ENCODE measurements at regions not wholly inside any gene's neighbourhood (a gene's known extent, or its start where the extent isn't known, plus 50 kb on each side); places are given as distances from the start of the nearest gene placed in this dataset.
"Not testable (repeated sequence)": the region's sequence is repeated elsewhere in the genome, so short reads cannot be mapped to it uniquely, and the experiment has no call there.

DNA sequence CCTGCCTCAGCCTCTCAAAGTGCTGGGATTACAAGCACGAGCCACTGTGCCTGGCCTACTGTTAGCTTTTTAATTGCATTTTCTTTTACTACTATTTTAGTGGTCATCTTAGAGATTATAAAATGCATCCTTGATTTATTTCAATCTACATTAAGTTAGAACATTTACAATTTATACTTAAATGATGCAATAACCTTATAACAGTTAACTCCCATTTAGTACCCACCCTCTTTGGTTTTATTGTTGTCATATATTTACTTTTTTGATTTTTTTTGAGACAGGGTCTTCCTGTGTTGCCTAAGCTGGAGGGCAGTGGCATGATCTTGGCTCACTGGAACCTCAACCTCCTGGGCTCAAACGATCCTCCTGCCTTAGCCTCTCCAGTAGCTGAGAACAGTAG is 77.3 kb downstream of the PPCDC start:
- DNase-seq (ENCODE audit: low spot score) = no peak
- Mint-ChIP-seq H3K9me3 (no peaks in the 10 kb centered on the region), H3K27ac (no peak overlapping the region), H3K36me3 (ENCODE audit: low read depth) (peaks cover 2% of the 10 kb centered on the region), H3K27me3 (ENCODE audit: low read depth) (no peaks in the 10 kb centered on the region), H3K4me1 (ENCODE audit: low read depth) (peaks cover 16% of the 10 kb centered on the region), H3K4me3 (ENCODE audit: low read depth) (no peak overlapping the region)
- intact Hi-C loops (cut with micrococcal nuclease) = no loop called here

DNA sequence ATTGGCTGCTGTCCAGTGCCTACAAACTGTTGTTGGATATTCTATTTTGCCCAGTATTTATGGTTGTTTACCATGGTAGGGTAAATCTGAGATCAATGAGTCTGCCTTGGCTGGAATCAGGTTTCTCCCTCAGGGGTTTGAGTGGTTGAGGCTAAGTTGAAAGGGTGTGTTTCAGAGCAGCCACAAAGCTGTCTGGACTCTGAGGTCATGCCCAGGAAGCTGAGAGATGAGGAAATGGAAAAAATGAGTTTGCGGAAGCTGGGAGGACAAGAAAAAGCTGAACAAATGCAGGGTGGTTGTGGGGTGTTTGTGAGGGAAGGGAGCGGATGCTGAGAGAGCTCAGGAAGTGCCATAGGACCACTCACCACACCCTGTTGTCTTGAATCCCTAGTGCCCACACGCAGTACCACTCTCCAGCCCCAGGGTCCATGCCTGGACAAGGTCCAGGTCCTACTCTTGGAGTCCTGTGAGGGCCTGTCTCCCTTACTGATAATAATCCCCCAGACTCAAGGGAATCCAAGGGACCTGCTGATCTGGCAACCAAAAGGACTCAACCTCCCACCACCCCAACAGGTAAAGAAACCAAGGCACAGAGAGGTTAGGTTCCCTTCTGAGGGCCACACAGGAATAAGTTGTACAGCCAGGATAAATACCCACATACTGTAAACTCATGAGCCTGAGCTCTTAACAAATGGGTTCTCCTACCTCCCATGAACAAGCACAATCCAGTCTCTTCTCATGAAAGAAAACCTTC is 81.6 kb downstream of the PPCDC start:
- no peaks in the 10 kb centered on the region for H3K9me3 Mint-ChIP-seq
- DNase-seq (ENCODE audit: low spot score) = peak; percentile 59
- H3K4me1 Mint-ChIP-seq (ENCODE audit: low read depth) = peaks cover 43% of the 10 kb centered on the region
- peak overlapping the region; percentile 84 for H3K27ac Mint-ChIP-seq
- peaks cover 2% of the 10 kb centered on the region for H3K36me3 Mint-ChIP-seq (ENCODE audit: low read depth)
- intact Hi-C loops (cut with micrococcal nuclease) = loop anchor here (2.0 kb wide), 1 partner anchor 38 kb away; no protein-coding TSS in a partner anchor
- no peak overlapping the region for H3K4me3 Mint-ChIP-seq (ENCODE audit: low read depth)
- no peaks in the 10 kb centered on the region for H3K27me3 Mint-ChIP-seq (ENCODE audit: low read depth)

GRCh38 chr15:75107516-75107907 is 84.1 kb downstream of the PPCDC start:
- intact Hi-C loops (cut with micrococcal nuclease) = no loop called here
- Mint-ChIP-seq H3K9me3 (peaks cover 1% of the 10 kb centered on the region), H3K4me3 (ENCODE audit: low read depth) (no peak overlapping the region), H3K27ac (peak overlapping the region; percentile 81), H3K4me1 (ENCODE audit: low read depth) (peaks cover 58% of the 10 kb centered on the region), H3K36me3 (ENCODE audit: low read depth) (peaks cover 8% of the 10 kb centered on the region), H3K27me3 (ENCODE audit: low read depth) (no peaks in the 10 kb centered on the region)
- DNase-seq (ENCODE audit: low spot score) = no peak

DNA sequence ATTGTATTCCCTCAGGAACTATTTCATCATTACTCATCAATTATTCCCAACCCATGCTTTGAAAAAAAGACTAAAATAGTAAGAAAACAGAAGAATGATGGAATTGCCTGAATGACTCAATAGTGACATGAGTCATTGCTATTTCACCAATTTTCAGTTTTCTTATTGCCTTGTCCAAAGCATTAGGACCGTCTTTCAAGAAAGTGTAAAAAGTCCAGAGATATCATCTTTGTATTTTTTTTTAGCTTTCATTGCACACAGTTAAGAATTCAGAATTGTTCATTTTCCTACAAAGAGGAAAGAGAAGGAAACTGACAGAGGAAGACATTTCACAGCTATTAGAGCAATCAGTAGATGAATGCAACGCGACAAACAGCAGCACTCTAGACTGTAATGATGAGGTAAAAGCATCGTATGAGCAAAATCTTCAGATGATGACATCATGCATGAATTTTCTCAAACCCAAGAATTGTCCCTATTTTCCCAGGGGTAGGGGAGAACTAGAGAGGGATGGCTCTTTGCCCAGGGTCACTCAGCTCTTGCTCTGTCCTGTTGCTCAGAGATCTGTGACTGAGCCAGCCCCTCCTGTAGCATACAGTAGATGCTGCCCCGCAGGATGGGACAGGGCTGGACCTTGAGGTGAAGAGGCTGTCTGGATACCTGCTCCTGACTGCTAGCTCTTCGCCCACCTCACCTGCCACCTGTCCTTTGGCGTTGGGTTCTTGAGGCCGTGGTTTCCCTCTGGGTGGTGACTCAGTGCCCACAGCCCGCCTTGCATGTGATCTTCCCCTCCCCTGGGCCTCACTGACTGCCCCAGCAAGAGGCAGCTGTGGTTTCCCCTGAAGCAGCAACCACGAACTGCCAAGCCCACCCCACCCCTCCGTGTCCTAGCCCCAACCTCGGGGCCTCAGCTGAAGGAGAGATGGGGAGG is 84.8 kb downstream of the PPCDC start:
- peaks cover 14% of the 10 kb centered on the region for H3K36me3 Mint-ChIP-seq (ENCODE audit: low read depth)
- H3K27me3 Mint-ChIP-seq (ENCODE audit: low read depth) = no peaks in the 10 kb centered on the region
- intact Hi-C loops (cut with micrococcal nuclease) = loop anchor here (1.0 kb wide), 5 partner anchors 23 to 94 kb away; no protein-coding TSS in a partner anchor
- peak; percentile 81 for DNase-seq (ENCODE audit: low spot score)
- peaks cover 8% of the 10 kb centered on the region for H3K9me3 Mint-ChIP-seq
- H3K4me1 Mint-ChIP-seq (ENCODE audit: low read depth) = peaks cover 64% of the 10 kb centered on the region
- peak overlapping the region; percentile 38 for H3K4me3 Mint-ChIP-seq (ENCODE audit: low read depth)
- peak overlapping the region; percentile 81 for H3K27ac Mint-ChIP-seq

GRCh38 chr15:75109021-75109735 is 85.8 kb downstream of the PPCDC start:
- H3K36me3 Mint-ChIP-seq (ENCODE audit: low read depth) = peaks cover 23% of the 10 kb centered on the region
- H3K9me3 Mint-ChIP-seq = peaks cover 16% of the 10 kb centered on the region
- no peaks in the 10 kb centered on the region for H3K27me3 Mint-ChIP-seq (ENCODE audit: low read depth)
- intact Hi-C loops (cut with micrococcal nuclease) = no loop called here
- H3K4me3 Mint-ChIP-seq (ENCODE audit: low read depth) = no peak overlapping the region
- peaks cover 66% of the 10 kb centered on the region for H3K4me1 Mint-ChIP-seq (ENCODE audit: low read depth)
- no peak for DNase-seq (ENCODE audit: low spot score)
- peak overlapping the region; percentile 81 for H3K27ac Mint-ChIP-seq

- Mint-ChIP-seq H3K4me1 (ENCODE audit: low read depth) (peaks cover 67% of the 10 kb centered on the region), H3K36me3 (ENCODE audit: low read depth) (peaks cover 26% of the 10 kb centered on the region), H3K9me3 (peaks cover 19% of the 10 kb centered on the region), H3K4me3 (ENCODE audit: low read depth) (no peak overlapping the region), H3K27me3 (ENCODE audit: low read depth) (no peaks in the 10 kb centered on the region), H3K27ac (peak overlapping the region; percentile 46)
- DNase-seq (ENCODE audit: low spot score) = no peak
- intact Hi-C loops (cut with micrococcal nuclease) = no loop called here
These were observed 86.3 kb downstream of the PPCDC start for GRCh38 chr15:75109736-75110130.

DNA sequence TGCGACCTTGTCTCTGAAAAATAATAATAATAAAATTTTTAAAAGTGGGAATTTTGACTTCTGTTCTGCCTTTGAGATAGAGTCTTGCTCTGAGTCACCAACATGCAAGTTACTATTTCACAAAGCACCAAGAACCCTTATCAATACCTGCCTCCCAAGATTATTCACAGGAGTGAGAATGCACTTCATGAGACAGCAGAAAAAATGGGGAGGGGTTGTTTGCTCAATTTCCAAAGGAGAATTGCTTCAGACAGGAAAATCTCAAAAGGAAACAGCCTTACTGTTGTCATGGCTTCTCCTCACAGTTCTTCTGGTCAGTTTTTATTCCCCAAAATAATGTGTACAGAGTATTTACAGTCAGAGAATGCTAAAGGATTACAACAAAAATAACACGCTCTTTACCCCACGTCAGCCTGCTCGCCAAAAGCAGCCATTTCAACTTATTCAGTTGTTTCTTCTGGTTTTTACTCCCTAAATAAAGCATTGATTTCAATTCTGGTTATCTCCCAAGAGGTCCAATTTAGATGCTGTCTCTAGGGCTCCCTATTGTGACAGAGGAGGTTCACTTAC is 89.0 kb downstream of the PPCDC start:
- intact Hi-C loops (cut with micrococcal nuclease) = no loop called here
- H3K4me1 Mint-ChIP-seq (ENCODE audit: low read depth) = peaks cover 52% of the 10 kb centered on the region
- DNase-seq (ENCODE audit: low spot score) = no peak
- H3K4me3 Mint-ChIP-seq (ENCODE audit: low read depth) = no peak overlapping the region
- peak overlapping the region; percentile 64 for H3K27ac Mint-ChIP-seq
- peaks cover 29% of the 10 kb centered on the region for H3K36me3 Mint-ChIP-seq (ENCODE audit: low read depth)
- H3K9me3 Mint-ChIP-seq = peaks cover 23% of the 10 kb centered on the region
- no peaks in the 10 kb centered on the region for H3K27me3 Mint-ChIP-seq (ENCODE audit: low read depth)

- intact Hi-C loops (cut with micrococcal nuclease) = no loop called here
These were observed 88.7 kb upstream of the C15orf39 start for GRCh38 chr15:75112848-75113492.

GRCh38 chr15:75114327-75114726 is 87.4 kb upstream of the C15orf39 start:
- H3K9me3 Mint-ChIP-seq = peaks cover 23% of the 10 kb centered on the region
- DNase-seq (ENCODE audit: low spot score) = no peak
- no peak overlapping the region for H3K4me3 Mint-ChIP-seq (ENCODE audit: low read depth)
- intact Hi-C loops (cut with micrococcal nuclease) = no loop called here
- peaks cover 35% of the 10 kb centered on the region for H3K36me3 Mint-ChIP-seq (ENCODE audit: low read depth)
- no peak overlapping the region for H3K27ac Mint-ChIP-seq
- H3K4me1 Mint-ChIP-seq (ENCODE audit: low read depth) = peaks cover 36% of the 10 kb centered on the region
- H3K27me3 Mint-ChIP-seq (ENCODE audit: low read depth) = peaks cover 3% of the 10 kb centered on the region

More at GRCh38 chr15:75112848-75113492, 88.7 kb upstream of the C15orf39 start:
- peaks cover 32% of the 10 kb centered on the region for H3K36me3 Mint-ChIP-seq (ENCODE audit: low read depth)
- H3K27me3 Mint-ChIP-seq (ENCODE audit: low read depth) = peaks cover 1% of the 10 kb centered on the region
- peaks cover 23% of the 10 kb centered on the region for H3K9me3 Mint-ChIP-seq
- DNase-seq (ENCODE audit: low spot score) = no peak
- H3K27ac Mint-ChIP-seq = peak overlapping the region; percentile 64
- H3K4me3 Mint-ChIP-seq (ENCODE audit: low read depth) = no peak overlapping the region
- H3K4me1 Mint-ChIP-seq (ENCODE audit: low read depth) = peaks cover 48% of the 10 kb centered on the region

DNA sequence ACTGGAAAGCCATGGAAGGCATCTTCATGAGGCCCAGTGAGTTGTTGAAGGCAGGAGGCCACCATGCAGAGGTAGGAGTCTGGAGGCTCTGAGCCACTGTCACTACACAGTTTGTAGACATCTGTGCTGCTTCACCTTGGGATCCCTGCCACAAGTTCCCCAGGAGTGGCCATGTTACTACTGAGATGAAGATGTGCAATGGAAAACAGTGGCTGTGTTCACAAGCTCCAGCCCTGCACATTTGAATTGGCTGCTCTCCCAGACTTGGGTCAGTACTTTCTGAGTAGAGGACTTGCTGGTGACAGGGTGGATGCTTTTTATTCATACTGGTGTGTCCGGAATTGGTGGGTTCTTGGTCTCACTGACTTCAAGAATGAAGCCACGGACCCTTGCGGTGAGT is 86.9 kb upstream of the C15orf39 start:
- Mint-ChIP-seq H3K27me3 (ENCODE audit: low read depth) (peaks cover 3% of the 10 kb centered on the region), H3K4me1 (ENCODE audit: low read depth) (peaks cover 33% of the 10 kb centered on the region), H3K9me3 (peaks cover 23% of the 10 kb centered on the region), H3K4me3 (ENCODE audit: low read depth) (no peak overlapping the region), H3K27ac (no peak overlapping the region), H3K36me3 (ENCODE audit: low read depth) (peaks cover 35% of the 10 kb centered on the region)
- intact Hi-C loops (cut with micrococcal nuclease) = no loop called here
- DNase-seq (ENCODE audit: low spot score) = no peak

GRCh38 chr15:75115411-75115913 is 86.2 kb upstream of the C15orf39 start:
- Mint-ChIP-seq H3K9me3 (peaks cover 23% of the 10 kb centered on the region), H3K36me3 (ENCODE audit: low read depth) (peaks cover 35% of the 10 kb centered on the region), H3K4me1 (ENCODE audit: low read depth) (peaks cover 27% of the 10 kb centered on the region)
- DNase-seq (ENCODE audit: low spot score); H3K4me3 Mint-ChIP-seq (ENCODE audit: low read depth); intact Hi-C loops (cut with micrococcal nuclease); H3K27ac Mint-ChIP-seq; H3K27me3 Mint-ChIP-seq (ENCODE audit: low read depth): not testable (repeated sequence)

- Mint-ChIP-seq H3K36me3 (ENCODE audit: low read depth) (peaks cover 32% of the 10 kb centered on the region), H3K9me3 (peaks cover 23% of the 10 kb centered on the region), H3K4me1 (ENCODE audit: low read depth) (peaks cover 22% of the 10 kb centered on the region)
- H3K27me3 Mint-ChIP-seq (ENCODE audit: low read depth); H3K27ac Mint-ChIP-seq; H3K4me3 Mint-ChIP-seq (ENCODE audit: low read depth); DNase-seq (ENCODE audit: low spot score); intact Hi-C loops (cut with micrococcal nuclease): not testable (repeated sequence)
These were observed 85.5 kb upstream of the C15orf39 start for GRCh38 chr15:75116143-75116542.
